GM18526 (cell line): ENCODE measurements at regions not wholly inside any gene's neighbourhood (a gene's known extent, or its start where the extent isn't known, plus 50 kb on each side); places are given as distances from the start of the nearest gene placed in this dataset.

ENCODE experiments used
- POLR2A ChIP-seq: IDR thresholded peaks from 3 replicates; pipeline ENCODE4 v1.6.1; 2011; ENCODE audit not compliant: insufficient read length; ENCODE audit errors: extremely low read depth

DNA sequence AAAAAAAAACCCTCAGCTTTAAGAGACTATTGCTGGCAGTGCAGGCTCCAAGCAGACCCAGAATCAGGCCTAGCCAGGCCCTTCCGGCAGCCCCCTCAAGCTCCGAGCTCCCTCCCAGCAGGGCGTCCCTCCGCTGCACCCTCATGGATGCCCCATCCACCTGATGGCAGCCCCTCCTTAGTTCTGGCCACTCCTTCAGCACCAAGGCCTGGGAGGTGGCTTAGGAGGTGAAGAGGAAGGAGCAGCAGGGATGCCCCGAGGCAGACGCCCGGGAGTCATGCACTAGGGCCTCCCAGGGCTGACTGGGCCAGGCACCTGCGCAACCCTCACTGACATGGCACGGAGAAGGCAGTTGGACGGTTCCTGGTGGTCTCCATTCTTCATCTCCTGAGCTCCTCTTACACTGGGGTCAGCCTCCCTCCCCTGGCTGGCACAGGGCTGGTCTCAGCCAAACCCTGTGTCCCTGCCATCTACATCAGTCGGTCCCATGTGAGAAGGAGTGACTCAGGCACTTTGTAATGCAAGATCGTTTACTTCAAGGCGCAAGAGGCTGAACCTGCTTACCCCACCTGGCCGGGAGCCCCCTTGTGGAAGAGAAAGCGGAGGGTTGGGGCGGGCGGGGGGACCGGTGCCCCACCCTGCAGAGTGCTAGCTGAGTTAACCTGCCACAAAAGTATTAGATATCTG is 53.5 kb upstream of the ID2 start:
- TF ChIP-seq POLR2A, result no peak

DNA sequence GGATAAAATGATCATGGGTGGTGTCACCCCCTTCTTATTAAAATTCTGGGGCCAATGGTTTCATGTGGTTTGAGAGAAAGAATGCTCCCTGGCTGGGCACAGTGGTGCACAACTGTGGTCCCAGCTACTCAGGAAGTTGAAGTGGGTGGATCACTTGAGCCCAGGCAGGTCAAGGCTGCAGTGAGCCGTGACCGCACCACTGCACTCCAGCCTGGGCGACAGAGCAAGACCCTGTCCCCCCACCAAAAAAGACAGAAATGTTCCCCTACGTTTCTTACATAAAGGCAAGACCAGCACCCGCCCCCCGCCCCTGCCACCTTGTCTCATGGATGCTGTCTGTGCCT is 53.0 kb upstream of the ID2 start:
- TF ChIP-seq POLR2A, result no peak

DNA sequence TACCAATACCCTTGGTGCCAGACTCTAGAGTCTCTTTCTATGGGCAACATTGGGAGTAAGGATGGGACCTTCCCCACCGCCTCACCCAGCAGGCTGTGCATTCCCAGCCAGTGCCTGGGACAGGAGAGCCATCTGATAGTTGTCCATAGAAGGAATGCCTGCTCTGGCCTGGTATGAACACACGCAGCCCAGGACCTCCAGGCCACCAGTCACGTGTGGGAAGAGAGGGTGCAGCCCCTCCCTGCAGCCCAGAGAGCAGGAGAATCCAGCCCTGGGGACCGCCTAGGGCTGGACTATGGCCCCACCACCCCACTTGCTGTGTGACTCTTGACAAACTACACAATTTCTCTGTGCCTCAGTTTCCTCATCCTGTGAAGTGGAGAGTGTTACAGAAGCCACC is 52.5 kb upstream of the ID2 start:
- no peak for TF ChIP-seq POLR2A

DNA sequence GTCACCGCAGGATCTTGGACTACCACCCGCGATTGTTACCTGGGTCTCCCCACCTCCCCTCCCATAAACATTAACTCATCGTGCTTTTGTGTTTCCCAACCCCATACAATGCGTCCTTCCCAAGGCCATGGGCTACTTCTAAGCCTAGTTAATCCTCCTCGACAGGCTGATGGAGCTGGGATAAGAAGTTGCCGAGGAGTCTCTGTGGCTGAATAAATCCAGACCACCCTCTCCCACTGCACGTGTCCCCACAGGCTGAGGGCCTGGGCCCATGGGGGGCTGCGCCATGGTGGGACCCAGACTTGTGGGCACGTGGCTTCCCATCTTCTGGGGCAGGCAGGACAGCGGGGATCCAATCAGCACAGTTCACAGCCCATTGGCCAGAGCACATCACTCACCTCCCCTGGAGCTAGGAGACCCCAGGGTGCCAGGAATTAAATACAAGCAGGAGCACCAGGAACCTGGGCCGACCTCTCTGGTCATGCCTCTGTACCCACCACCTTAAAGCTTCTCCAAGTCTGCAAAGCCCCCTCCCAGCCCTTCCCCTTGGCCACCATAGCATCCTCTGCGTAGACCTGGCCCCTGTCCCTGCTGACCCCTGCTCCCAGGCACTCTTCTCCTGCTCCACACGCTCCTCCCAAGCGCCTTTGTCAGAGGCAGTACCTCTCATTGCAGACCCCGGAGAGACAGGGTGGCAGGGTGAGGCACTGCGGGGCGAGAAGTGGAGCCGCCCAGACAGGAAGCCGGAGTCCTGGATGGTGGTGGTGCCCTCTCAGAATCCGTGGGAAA is 51.0 kb upstream of the ID2 start:
- no peak for TF ChIP-seq POLR2A

DNA sequence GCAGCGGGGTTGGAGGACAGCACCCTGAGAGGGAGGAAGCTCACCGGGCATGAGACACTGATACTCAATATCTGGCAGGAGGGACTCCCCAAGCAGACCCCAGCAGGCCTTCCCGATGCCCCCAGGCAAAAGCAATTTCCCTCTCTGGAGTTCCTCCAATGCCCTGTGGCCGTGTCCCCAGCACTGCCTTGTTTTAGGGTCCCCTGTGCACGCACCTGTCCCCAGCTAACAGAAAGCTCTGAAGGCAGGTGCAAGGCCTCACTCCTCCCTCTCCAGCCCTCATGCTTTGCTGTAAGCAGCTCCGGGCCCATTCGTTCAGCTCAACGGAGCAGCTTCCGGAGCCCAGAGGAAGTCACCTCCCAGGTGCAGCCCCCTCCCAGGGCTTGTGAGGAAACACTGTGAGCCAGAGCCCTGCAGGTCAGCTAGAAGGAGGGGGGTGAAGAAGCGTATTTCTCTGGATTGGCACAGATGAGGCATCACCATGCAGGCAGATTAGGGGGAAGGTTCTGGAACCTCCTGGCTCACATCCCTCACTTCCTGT is 50.3 kb upstream of the ID2 start:
- TF ChIP-seq POLR2A, result no peak
